ENCODE measurements at regions not wholly inside any gene's neighbourhood (a gene's known extent, or its start where the extent isn't known, plus 50 kb on each side); places are given as distances from the start of the nearest gene placed in this dataset.

- TF ChIP-seq TAF1 (IDR thresholded peaks at IDR 0.05; ENCODE audit: borderline replicate concordance, insufficient read depth, low read length): no peak
- no peak for TF ChIP-seq FOXP2 (optimal IDR thresholded peaks at IDR 0.05; ENCODE audit: borderline replicate concordance, extremely low read depth, extremely low read length, insufficient read depth)
- no peak for TF ChIP-seq REST (IDR thresholded peaks at IDR 0.05; ENCODE audit: insufficient read depth in 1 of 2, low read depth in 2 of 2, low read length in 2 of 2)
- no peak for TF ChIP-seq POLR2AphosphoS5 (IDR thresholded peaks at IDR 0.05; ENCODE audit: low read depth, low read length)
Measured at GRCh38 chr1:162913345-162913744, 52.4 kb upstream of the CCDC190 start.

Data from PFSK-1 (cell line).